KMS-11 (cell line): ENCODE measurements at regions not wholly inside any gene's neighbourhood (a gene's known extent, or its start where the extent isn't known, plus 50 kb on each side); places are given as distances from the start of the nearest gene placed in this dataset.
"Not testable (repeated sequence)": the region's sequence is repeated elsewhere in the genome, so short reads cannot be mapped to it uniquely, and the experiment has no call there.

Experiments used
- H2AFZ ChIP-seq: fragments of 200-600 bp; sonication (generic); 2 replicates; pipeline ENCODE4 v1.6.1; 2016; ENCODE audit warnings: antibody characterized with exemption, mixed run types, low read depth
- H3K27ac ChIP-seq: fragments of 200-600 bp; sonication (generic); 2 replicates; pipeline ENCODE4 v1.6.1; 2016; ENCODE audit warnings: mild to moderate bottlenecking, mixed run types
- H3K27me3 ChIP-seq: fragments of 200-600 bp; sonication (generic); 2 replicates; pipeline ENCODE4 v1.6.1; 2017; ENCODE audit warnings: mild to moderate bottlenecking, low read depth, mixed run types, moderate library complexity; ENCODE audit not compliant: insufficient read depth
- H3K36me3 ChIP-seq: fragments of 200-600 bp; sonication (generic); 2 replicates; pipeline ENCODE4 v1.6.1; 2017; ENCODE audit warnings: mild to moderate bottlenecking, mixed run types; ENCODE audit not compliant: insufficient read depth
- H3K4me1 ChIP-seq: fragments of 200-600 bp; sonication (generic); 2 replicates; pipeline ENCODE4 v1.6.1; 2016; ENCODE audit warnings: mild to moderate bottlenecking, low read depth, mixed run types; ENCODE audit not compliant: poor library complexity, severe bottlenecking
- H3K4me2 ChIP-seq: fragments of 200-600 bp; sonication (generic); 2 replicates; pipeline ENCODE4 v1.7.0; 2016; ENCODE audit warnings: mild to moderate bottlenecking, mixed run types
- H3K4me3 ChIP-seq: fragments of 200-600 bp; sonication (generic); IDR thresholded peaks from 2 replicates; pipeline ENCODE4 v1.6.1; 2017; ENCODE audit warnings: low read depth, low read length, mixed read lengths; ENCODE audit not compliant: insufficient read depth
- H3K79me2 ChIP-seq: fragments of 200-600 bp; sonication (generic); 2 replicates; pipeline ENCODE4 v1.6.1; 2016; ENCODE audit warnings: low read depth, mixed run types; ENCODE audit not compliant: insufficient read depth
- H3K9ac ChIP-seq: fragments of 200-600 bp; sonication (generic); 2 replicates; pipeline ENCODE4 v1.6.1; 2016; ENCODE audit warnings: mild to moderate bottlenecking, mixed run types
- H4K20me1 ChIP-seq: fragments of 200-600 bp; sonication (generic); 2 replicates; pipeline ENCODE4 v1.6.1; 2016; ENCODE audit warnings: mild to moderate bottlenecking, mixed run types; ENCODE audit not compliant: insufficient read depth
- TF ChIP-seq, protein P1 (sequence below): fragments of 200-600 bp; sonication (generic); conservative IDR thresholded peaks from 2 replicates; pipeline ENCODE4 v1.6.1; 2017; ENCODE audit warnings: low read depth, mild to moderate bottlenecking, antibody characterized with exemption, low read length, moderate library complexity, mixed read lengths

- Histone ChIP-seq H4K20me1 (no peaks in the 10 kb centered on the region), H3K4me3 (no peak overlapping the region), H3K4me2 (no peak overlapping the region), H3K36me3 (no peaks in the 10 kb centered on the region), H3K27ac (no peak overlapping the region), H3K27me3 (no peaks in the 10 kb centered on the region), H3K9ac (no peak overlapping the region), H3K4me1 (no peaks in the 10 kb centered on the region), H3K79me2 (no peaks in the 10 kb centered on the region), H2AFZ (no peak overlapping the region)
- TF ChIP-seq, protein P1, sequence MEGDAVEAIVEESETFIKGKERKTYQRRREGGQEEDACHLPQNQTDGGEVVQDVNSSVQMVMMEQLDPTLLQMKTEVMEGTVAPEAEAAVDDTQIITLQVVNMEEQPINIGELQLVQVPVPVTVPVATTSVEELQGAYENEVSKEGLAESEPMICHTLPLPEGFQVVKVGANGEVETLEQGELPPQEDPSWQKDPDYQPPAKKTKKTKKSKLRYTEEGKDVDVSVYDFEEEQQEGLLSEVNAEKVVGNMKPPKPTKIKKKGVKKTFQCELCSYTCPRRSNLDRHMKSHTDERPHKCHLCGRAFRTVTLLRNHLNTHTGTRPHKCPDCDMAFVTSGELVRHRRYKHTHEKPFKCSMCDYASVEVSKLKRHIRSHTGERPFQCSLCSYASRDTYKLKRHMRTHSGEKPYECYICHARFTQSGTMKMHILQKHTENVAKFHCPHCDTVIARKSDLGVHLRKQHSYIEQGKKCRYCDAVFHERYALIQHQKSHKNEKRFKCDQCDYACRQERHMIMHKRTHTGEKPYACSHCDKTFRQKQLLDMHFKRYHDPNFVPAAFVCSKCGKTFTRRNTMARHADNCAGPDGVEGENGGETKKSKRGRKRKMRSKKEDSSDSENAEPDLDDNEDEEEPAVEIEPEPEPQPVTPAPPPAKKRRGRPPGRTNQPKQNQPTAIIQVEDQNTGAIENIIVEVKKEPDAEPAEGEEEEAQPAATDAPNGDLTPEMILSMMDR: no peak
Observed at GRCh38 chr4:43651991-43652390, 759.5 kb downstream of the GRXCR1 start.

- not testable (repeated sequence) for H2AFZ ChIP-seq
Observed at GRCh38 chr4:43659547-43659946, 767.0 kb downstream of the GRXCR1 start.

DNA sequence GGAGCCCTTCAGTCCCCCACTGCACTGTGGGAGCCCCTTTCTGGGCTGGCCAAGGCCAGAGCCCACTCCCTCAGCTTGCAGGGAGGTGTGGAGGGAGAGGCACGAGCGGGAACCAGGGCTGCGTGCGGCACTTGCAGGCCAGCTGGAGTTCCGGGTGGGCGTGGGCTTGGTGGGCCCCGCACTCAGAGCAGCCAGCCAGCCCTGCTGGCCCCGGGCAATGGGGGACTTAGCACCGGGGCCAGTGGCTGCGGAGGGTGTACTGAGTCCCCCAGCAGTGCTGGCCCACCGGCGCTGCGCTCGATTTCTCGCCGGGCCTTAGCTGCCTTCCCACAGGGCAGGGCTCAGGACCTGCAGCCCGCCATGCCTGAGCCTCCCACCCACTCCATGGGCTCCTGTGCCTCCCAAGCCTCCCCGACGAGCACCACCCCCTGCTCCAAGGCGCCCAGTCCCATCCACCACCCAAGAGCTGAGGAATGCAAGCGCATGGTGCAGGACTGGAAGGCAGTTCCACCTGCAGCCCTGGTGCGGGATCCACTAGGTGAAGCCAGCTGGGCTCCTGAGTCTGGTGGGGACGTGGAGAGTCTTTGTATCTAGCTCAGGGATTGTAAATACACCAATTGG lies 776.2 kb downstream of the KCTD8 start:
- not testable (repeated sequence) for H2AFZ ChIP-seq, H3K4me1 ChIP-seq, H4K20me1 ChIP-seq, H3K36me3 ChIP-seq, H3K79me2 ChIP-seq, H3K4me2 ChIP-seq, H3K27ac ChIP-seq, H3K27me3 ChIP-seq, H3K9ac ChIP-seq, H3K4me3 ChIP-seq

More at GRCh38 chr4:43659547-43659946, 767.0 kb downstream of the GRXCR1 start:
- H3K79me2 ChIP-seq, H3K9ac ChIP-seq, H3K4me2 ChIP-seq, H3K27ac ChIP-seq, H3K4me3 ChIP-seq, H3K36me3 ChIP-seq, H4K20me1 ChIP-seq, H3K27me3 ChIP-seq, H3K4me1 ChIP-seq: not testable (repeated sequence)

DNA sequence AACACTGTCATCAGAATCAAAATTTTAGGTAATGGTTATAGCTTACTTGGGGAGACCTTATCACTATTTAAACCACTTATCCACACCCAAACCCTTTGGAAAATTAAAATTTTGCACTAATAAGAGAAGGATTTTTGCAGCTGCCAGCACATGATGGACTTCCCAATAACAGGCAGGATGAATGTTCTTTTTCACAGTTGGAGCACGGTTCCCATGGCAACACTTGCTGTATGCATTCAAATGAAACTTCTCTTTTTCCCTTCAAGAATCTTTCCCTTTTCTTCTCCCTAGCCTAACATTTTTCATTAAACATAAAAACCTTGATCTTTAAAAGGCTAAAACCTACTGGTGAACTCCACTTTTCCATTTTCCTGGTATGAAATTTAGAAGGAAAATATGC lies 768.2 kb downstream of the KCTD8 start:
- no peak overlapping the region for H2AFZ ChIP-seq
- no peaks in the 10 kb centered on the region for H4K20me1 ChIP-seq
- H3K36me3 ChIP-seq: no peaks in the 10 kb centered on the region
- TF ChIP-seq, protein P1: no peak
- no peak overlapping the region for H3K9ac ChIP-seq
- H3K4me2 ChIP-seq: no peak overlapping the region
- H3K27ac ChIP-seq: no peak overlapping the region
- no peak overlapping the region for H3K4me3 ChIP-seq
- no peaks in the 10 kb centered on the region for H3K27me3 ChIP-seq
- H3K4me1 ChIP-seq: no peaks in the 10 kb centered on the region
- H3K79me2 ChIP-seq: no peaks in the 10 kb centered on the region

DNA sequence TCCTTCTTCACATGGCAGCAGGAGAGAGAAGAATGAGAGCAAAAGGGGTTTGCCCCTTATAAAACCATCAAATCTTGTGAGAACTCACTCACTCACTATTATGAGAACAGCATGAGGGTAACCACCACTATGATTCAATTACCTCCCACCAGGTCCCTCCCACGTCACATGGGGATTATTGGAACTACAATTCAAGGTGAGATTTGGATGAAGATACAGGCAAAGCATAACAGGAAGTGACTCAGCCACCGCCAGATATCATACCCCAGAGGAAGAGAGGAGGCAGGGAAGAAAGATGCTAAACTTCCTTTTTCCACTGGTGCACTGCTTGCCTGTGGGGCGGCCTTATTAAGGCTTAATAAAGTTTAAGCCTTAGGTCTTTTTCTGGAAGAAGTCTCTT lies 766.1 kb downstream of the KCTD8 start:
- no peaks in the 10 kb centered on the region for H3K4me1 ChIP-seq
- no peaks in the 10 kb centered on the region for H3K79me2 ChIP-seq
- H3K4me3 ChIP-seq: no peak overlapping the region
- no peaks in the 10 kb centered on the region for H3K36me3 ChIP-seq
- H3K27ac ChIP-seq: no peak overlapping the region
- H2AFZ ChIP-seq: no peak overlapping the region
- H3K4me2 ChIP-seq: no peak overlapping the region
- no peaks in the 10 kb centered on the region for H3K27me3 ChIP-seq
- H4K20me1 ChIP-seq: no peaks in the 10 kb centered on the region
- TF ChIP-seq, protein P1: no peak
- no peak overlapping the region for H3K9ac ChIP-seq
